ENCODE measurements at regions not wholly inside any gene's neighbourhood (a gene's known extent, or its start where the extent isn't known, plus 50 kb on each side); places are given as distances from the start of the nearest gene placed in this dataset.

DNA sequence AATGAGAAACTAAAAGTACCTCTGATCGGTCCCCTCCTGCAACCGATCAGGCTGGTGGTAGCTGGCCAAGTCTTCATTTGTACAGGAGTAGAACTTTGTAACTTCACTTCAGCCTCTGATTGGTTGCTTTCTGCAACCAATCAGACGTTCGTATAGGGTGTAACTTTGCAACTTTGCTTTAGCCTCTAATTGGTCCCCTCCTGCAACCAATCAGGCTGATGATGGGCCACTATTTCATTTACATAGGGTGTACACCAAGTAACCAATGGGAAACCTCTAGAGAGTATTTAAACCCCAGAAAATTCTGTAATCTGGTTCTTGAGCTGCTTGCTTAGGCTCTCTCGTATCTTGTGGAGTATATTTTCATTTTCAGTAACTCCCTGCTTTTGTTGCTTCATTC, 445.5 kb downstream of the MED10 start:
- TF ChIP-seq, protein P1, sequence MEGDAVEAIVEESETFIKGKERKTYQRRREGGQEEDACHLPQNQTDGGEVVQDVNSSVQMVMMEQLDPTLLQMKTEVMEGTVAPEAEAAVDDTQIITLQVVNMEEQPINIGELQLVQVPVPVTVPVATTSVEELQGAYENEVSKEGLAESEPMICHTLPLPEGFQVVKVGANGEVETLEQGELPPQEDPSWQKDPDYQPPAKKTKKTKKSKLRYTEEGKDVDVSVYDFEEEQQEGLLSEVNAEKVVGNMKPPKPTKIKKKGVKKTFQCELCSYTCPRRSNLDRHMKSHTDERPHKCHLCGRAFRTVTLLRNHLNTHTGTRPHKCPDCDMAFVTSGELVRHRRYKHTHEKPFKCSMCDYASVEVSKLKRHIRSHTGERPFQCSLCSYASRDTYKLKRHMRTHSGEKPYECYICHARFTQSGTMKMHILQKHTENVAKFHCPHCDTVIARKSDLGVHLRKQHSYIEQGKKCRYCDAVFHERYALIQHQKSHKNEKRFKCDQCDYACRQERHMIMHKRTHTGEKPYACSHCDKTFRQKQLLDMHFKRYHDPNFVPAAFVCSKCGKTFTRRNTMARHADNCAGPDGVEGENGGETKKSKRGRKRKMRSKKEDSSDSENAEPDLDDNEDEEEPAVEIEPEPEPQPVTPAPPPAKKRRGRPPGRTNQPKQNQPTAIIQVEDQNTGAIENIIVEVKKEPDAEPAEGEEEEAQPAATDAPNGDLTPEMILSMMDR (IDR thresholded peaks at IDR 0.05): no peak
- TF ChIP-seq POLR2A (IDR thresholded peaks at IDR 0.05): no peak
- TF ChIP-seq POLR2AphosphoS5 (IDR thresholded peaks at IDR 0.05): no peak

Data from sigmoid colon (tissue), 4 donors.